ENCODE measurements at regions not wholly inside any gene's neighbourhood (a gene's known extent, or its start where the extent isn't known, plus 50 kb on each side); places are given as distances from the start of the nearest gene placed in this dataset.

DNA sequence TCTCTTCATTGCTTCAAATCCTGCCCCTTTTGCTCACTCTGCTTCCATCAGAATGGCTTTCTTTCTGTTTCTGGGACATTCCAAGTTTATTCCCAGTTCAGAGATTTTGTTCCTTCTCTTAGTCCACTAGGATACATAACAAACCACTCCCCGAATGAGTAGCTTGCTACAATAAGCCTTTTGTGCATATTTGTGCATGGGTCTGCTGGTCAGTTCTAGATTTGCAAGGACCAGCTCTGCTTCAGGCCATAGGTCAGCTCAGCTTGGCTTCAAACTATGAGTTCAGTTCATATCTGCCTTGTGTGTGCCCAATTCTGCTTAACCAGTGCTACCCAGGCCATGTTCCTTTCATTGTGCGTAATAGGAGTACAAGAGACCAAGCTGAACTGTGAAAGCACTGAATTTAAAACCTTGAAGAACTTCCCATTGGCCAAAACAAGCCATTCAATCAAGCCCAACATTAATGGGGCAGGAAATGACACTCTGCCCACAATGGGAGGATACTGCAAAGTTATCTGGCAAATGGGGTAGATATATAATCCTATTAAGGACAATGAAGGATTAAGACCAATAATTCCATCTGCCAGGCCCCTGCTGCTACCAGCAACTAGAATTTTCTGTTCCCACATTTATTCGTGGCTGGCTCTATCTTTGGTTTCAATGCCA, 328.8 kb downstream of the PRELID2 start:
- H3K27ac ChIP-seq (ENCODE audit: extremely low read length, insufficient read depth, low read length) = no peak overlapping the region
- no peaks in the 10 kb centered on the region for H3K79me2 ChIP-seq (ENCODE audit: insufficient read depth, low read length)
- ATAC-seq (no peak), FAIRE-seq (no peak), DNase-seq (ENCODE audit: low spot score) (no peak)
- TF ChIP-seq NR3C1 (CRISPR knock-in tag; IDR thresholded peaks at IDR 0.05) (no peak), ZNF615 (CRISPR knock-in tag; IDR thresholded peaks at IDR 0.05; ENCODE audit: borderline replicate concordance) (no peak), JDP2 (CRISPR knock-in tag; IDR thresholded peaks at IDR 0.05; ENCODE audit: borderline replicate concordance) (no peak), JUND (CRISPR knock-in tag; IDR thresholded peaks at IDR 0.05) (no peak), ZSCAN12 (CRISPR knock-in tag; IDR thresholded peaks at IDR 0.05) (no peak)
- TF ChIP-seq, protein P1, sequence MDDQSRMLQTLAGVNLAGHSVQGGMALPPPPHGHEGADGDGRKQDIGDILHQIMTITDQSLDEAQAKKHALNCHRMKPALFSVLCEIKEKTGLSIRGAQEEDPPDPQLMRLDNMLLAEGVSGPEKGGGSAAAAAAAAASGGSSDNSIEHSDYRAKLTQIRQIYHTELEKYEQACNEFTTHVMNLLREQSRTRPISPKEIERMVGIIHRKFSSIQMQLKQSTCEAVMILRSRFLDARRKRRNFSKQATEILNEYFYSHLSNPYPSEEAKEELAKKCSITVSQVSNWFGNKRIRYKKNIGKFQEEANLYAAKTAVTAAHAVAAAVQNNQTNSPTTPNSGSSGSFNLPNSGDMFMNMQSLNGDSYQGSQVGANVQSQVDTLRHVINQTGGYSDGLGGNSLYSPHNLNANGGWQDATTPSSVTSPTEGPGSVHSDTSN (CRISPR knock-in tag; IDR thresholded peaks at IDR 0.05; ENCODE audit: borderline replicate concordance) = no peak
- no peaks in the 10 kb centered on the region for H3K27me3 ChIP-seq (ENCODE audit: control insufficient read depth in 1 of 2, insufficient read depth in 2 of 2, low read length in 2 of 2)
- H2AFZ ChIP-seq (ENCODE audit: low read length) = no peak overlapping the region
- H3K4me2 ChIP-seq (ENCODE audit: low read depth, low read length) = no peak overlapping the region
- POLR2A ChIA-PET = no interaction called here
- no peaks in the 10 kb centered on the region for H4K20me1 ChIP-seq (ENCODE audit: insufficient read depth, low read length)
- intact Hi-C loops (cut with micrococcal nuclease; ENCODE audit: unreplicated experiment) = no loop called here
- WGBS (ENCODE audit: low lambda C conversion rate) = 20% methylated on average over 3 of the region's 3 CpGs
- no peak overlapping the region for H3K4me3 ChIP-seq (replicated peaks in 1 of 3; ENCODE audit: insufficient read depth in 1 of 3, low read depth in 2 of 3, low read length in 3 of 3)
- no peaks in the 10 kb centered on the region for H3K9me3 ChIP-seq (ENCODE audit: low read length)
- no peak overlapping the region for H3K9ac ChIP-seq (ENCODE audit: insufficient read depth, low read depth, low read length)
- H3K4me1 ChIP-seq (ENCODE audit: insufficient read depth, low read length) = no peaks in the 10 kb centered on the region
- in situ Hi-C loops (cut with HindIII; ENCODE audit: extremely low pct_ligation_motif_present, low pct_unique_long_range_greater_than_20kb) = no loop called here
- CTCF ChIA-PET (ENCODE audit: low intra/inter-chr PET ratio, low total read pairs) = no interaction called here
- BruUV-seq (replicated peaks) = no TSS peak
- H3K36me3 ChIP-seq (replicated peaks in 1 of 2; ENCODE audit: control insufficient read depth in 1 of 2, insufficient read depth in 2 of 2, low read length in 2 of 2) = no peaks in the 10 kb centered on the region

DNA sequence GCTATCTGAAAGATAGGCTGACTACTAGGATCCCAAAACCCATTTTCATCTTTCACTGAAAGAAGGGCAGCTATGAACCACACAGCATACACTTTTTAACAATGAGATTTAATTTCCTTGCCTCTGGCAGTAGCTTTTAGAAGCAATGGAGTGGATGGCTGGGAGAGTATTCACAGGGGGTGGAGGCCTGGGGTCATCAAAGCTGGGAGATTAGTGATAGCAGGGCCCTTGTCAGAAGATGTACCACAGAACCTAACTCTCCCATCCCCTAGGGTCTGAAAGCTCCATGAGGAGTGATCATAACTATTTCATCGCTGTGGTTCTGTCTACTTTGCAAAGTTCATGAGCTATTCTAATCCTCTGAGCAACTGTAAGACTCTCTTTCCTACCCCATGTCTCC, 332.2 kb downstream of the PRELID2 start:
- no peaks in the 10 kb centered on the region for H3K9me3 ChIP-seq (ENCODE audit: low read length)
- H3K27me3 ChIP-seq (ENCODE audit: control insufficient read depth in 1 of 2, insufficient read depth in 2 of 2, low read length in 2 of 2) = no peaks in the 10 kb centered on the region
- intact Hi-C loops (cut with micrococcal nuclease; ENCODE audit: unreplicated experiment) = no loop called here
- 69% methylated on average over 1 of the region's 1 CpG for WGBS (ENCODE audit: low lambda C conversion rate)
- no peak overlapping the region for H3K9ac ChIP-seq (ENCODE audit: insufficient read depth, low read depth, low read length)
- peaks cover 9% of the 10 kb centered on the region; the same call in 1 of the 2 replicates for H3K4me1 ChIP-seq (ENCODE audit: insufficient read depth, low read length)
- no TSS peak for BruUV-seq (replicated peaks)
- no peak overlapping the region for H3K27ac ChIP-seq (ENCODE audit: extremely low read length, insufficient read depth, low read length)
- in situ Hi-C loops (cut with HindIII; ENCODE audit: extremely low pct_ligation_motif_present, low pct_unique_long_range_greater_than_20kb) = no loop called here
- ChIA-PET POLR2A (no interaction called here), CTCF (ENCODE audit: low intra/inter-chr PET ratio, low total read pairs) (no interaction called here)
- H3K4me3 ChIP-seq (replicated peaks in 1 of 3; ENCODE audit: insufficient read depth in 1 of 3, low read depth in 2 of 3, low read length in 3 of 3) = no peak overlapping the region
- FAIRE-seq = no peak
- H3K79me2 ChIP-seq (ENCODE audit: insufficient read depth, low read length) = no peaks in the 10 kb centered on the region
- no peaks in the 10 kb centered on the region for H4K20me1 ChIP-seq (ENCODE audit: insufficient read depth, low read length)
- no peak overlapping the region for H2AFZ ChIP-seq (ENCODE audit: low read length)
- no peak overlapping the region for H3K4me2 ChIP-seq (ENCODE audit: low read depth, low read length)
- no peak for ATAC-seq
- no peaks in the 10 kb centered on the region for H3K36me3 ChIP-seq (replicated peaks in 1 of 2; ENCODE audit: control insufficient read depth in 1 of 2, insufficient read depth in 2 of 2, low read length in 2 of 2)
- no peak for DNase-seq (ENCODE audit: low spot score)
- TF ChIP-seq ZNF546 (CRISPR knock-in tag; conservative IDR thresholded peaks at IDR 0.05) (no peak), BCLAF1 (IDR thresholded peaks at IDR 0.05) (no peak), ZNF674 (CRISPR knock-in tag; IDR thresholded peaks at IDR 0.05; ENCODE audit: low read depth) (no peak), ZNF326 (CRISPR knock-in tag; IDR thresholded peaks at IDR 0.05; ENCODE audit: borderline replicate concordance) (no peak), ZNF891 (CRISPR knock-in tag; IDR thresholded peaks at IDR 0.05) (no peak), NPAS2 (CRISPR knock-in tag; IDR thresholded peaks at IDR 0.05; ENCODE audit: borderline replicate concordance) (no peak), JDP2 (CRISPR knock-in tag; IDR thresholded peaks at IDR 0.05; ENCODE audit: borderline replicate concordance) (no peak), RCOR2 (CRISPR knock-in tag; IDR thresholded peaks at IDR 0.05) (no peak)
- TF ChIP-seq, protein P2, sequence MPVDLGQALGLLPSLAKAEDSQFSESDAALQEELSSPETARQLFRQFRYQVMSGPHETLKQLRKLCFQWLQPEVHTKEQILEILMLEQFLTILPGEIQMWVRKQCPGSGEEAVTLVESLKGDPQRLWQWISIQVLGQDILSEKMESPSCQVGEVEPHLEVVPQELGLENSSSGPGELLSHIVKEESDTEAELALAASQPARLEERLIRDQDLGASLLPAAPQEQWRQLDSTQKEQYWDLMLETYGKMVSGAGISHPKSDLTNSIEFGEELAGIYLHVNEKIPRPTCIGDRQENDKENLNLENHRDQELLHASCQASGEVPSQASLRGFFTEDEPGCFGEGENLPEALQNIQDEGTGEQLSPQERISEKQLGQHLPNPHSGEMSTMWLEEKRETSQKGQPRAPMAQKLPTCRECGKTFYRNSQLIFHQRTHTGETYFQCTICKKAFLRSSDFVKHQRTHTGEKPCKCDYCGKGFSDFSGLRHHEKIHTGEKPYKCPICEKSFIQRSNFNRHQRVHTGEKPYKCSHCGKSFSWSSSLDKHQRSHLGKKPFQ (CRISPR knock-in tag; IDR thresholded peaks at IDR 0.05; ENCODE audit: insufficient replicate concordance) = no peak

Measured in HepG2 (cell line).